Urothelium cell line (cell line): ENCODE measurements at regions not wholly inside any gene's neighbourhood (a gene's known extent, or its start where the extent isn't known, plus 50 kb on each side); places are given as distances from the start of the nearest gene placed in this dataset.

Source experiments
- DNase-seq: peaks from one replicate; pipeline ENCODE4 v3.0.0; 2011; ENCODE audit warnings: low spot score, mixed read lengths
- FAIRE-seq: peaks from 2 replicates; lab custom pipeline; 2011; peaks lifted over from hg19 to GRCh38; lab: Jason Lieb, UNC

- no peak for DNase-seq
- no peak for FAIRE-seq
These were observed 434.6 kb upstream of the NXPH2 start for GRCh38 chr2:139214801-139215200.

GRCh38 chr2:139209586-139209985 is 429.4 kb upstream of the NXPH2 start:
- DNase-seq (no peak), FAIRE-seq (no peak)

- DNase-seq (no peak), FAIRE-seq (no peak)
These were observed 421.3 kb upstream of the NXPH2 start for GRCh38 chr2:139201516-139201915.

- no peak for FAIRE-seq
- DNase-seq = no peak
These were observed 416.6 kb upstream of the NXPH2 start for GRCh38 chr2:139196754-139197153.

- FAIRE-seq (no peak), DNase-seq (no peak)
These were observed 414.4 kb upstream of the NXPH2 start for GRCh38 chr2:139194546-139194945.

- FAIRE-seq (no peak), DNase-seq (peak; percentile 4)
These were observed 396.9 kb upstream of the NXPH2 start for GRCh38 chr2:139177041-139177440.

- no peak for FAIRE-seq
- DNase-seq = no peak
These were observed 395.3 kb upstream of the NXPH2 start for GRCh38 chr2:139175510-139175909.

GRCh38 chr2:139170406-139170805 is 390.2 kb upstream of the NXPH2 start:
- DNase-seq (no peak), FAIRE-seq (no peak)

- FAIRE-seq (no peak), DNase-seq (no peak)
These were observed 385.4 kb upstream of the NXPH2 start for GRCh38 chr2:139165601-139166000.

- FAIRE-seq = no peak
- DNase-seq = no peak
These were observed 384.9 kb upstream of the NXPH2 start for GRCh38 chr2:139165041-139165440.

- FAIRE-seq = no peak
These were observed 382.8 kb upstream of the NXPH2 start for GRCh38 chr2:139162957-139163356.

GRCh38 chr2:139162456-139162855 is 382.3 kb upstream of the NXPH2 start:
- FAIRE-seq (no peak), DNase-seq (no peak)

More at GRCh38 chr2:139162957-139163356, 382.8 kb upstream of the NXPH2 start:
- DNase-seq = no peak

- DNase-seq = peak; percentile 23
- no peak for FAIRE-seq
These were observed 380.6 kb upstream of the NXPH2 start for GRCh38 chr2:139160836-139161235.

- FAIRE-seq (no peak), DNase-seq (no peak)
These were observed 379.0 kb upstream of the NXPH2 start for GRCh38 chr2:139159177-139159576.

- FAIRE-seq = no peak
- DNase-seq = no peak
These were observed 376.5 kb upstream of the NXPH2 start for GRCh38 chr2:139156730-139157129.

- no peak for DNase-seq
- no peak for FAIRE-seq
These were observed 375.8 kb upstream of the NXPH2 start for GRCh38 chr2:139155991-139156390.

- DNase-seq (peak; percentile 30), FAIRE-seq (no peak)
These were observed 362.2 kb upstream of the NXPH2 start for GRCh38 chr2:139142252-139142880.

GRCh38 chr2:139124271-139124670 is 344.1 kb upstream of the NXPH2 start:
- FAIRE-seq (no peak), DNase-seq (no peak)

- DNase-seq = no peak
- FAIRE-seq = no peak
These were observed 343.6 kb upstream of the NXPH2 start for GRCh38 chr2:139123795-139124194.

- DNase-seq = peak; percentile 64
- FAIRE-seq = peak; percentile 35
These were observed 342.5 kb upstream of the NXPH2 start for GRCh38 chr2:139122711-139123158.

- DNase-seq (no peak), FAIRE-seq (no peak)
These were observed 319.5 kb upstream of the NXPH2 start for GRCh38 chr2:139099721-139100120.

GRCh38 chr2:139098961-139099360 is 318.8 kb upstream of the NXPH2 start:
- no peak for FAIRE-seq
- no peak for DNase-seq

- DNase-seq (no peak), FAIRE-seq (no peak)
These were observed 302.9 kb upstream of the NXPH2 start for GRCh38 chr2:139083121-139083520.
